H1 (cell line): ENCODE measurements at regions not wholly inside any gene's neighbourhood (a gene's known extent, or its start where the extent isn't known, plus 50 kb on each side); places are given as distances from the start of the nearest gene placed in this dataset.

Source experiments
- CEBPB ChIP-seq: IDR thresholded peaks from 2 replicates; pipeline ENCODE4 v1.6.1; 2012; ENCODE audit warnings: low read depth, low read length
- CHD2 ChIP-seq: IDR thresholded peaks from 2 replicates; pipeline ENCODE4 v1.6.1; 2012; ENCODE audit warnings: low read length, improper control_type of control experiment

GRCh38 chr12:19704966-19705365 lies 265.7 kb downstream of the AEBP2 start:
- TF ChIP-seq CEBPB (no peak), CHD2 (no peak)
